ENCODE measurements at regions not wholly inside any gene's neighbourhood (a gene's known extent, or its start where the extent isn't known, plus 50 kb on each side); places are given as distances from the start of the nearest gene placed in this dataset.

- WGBS, 2 experiments (ENCODE audit: insufficient coverage in 1 of 2, insufficient read length in 1 of 2) = 78 to 79% methylated on average over 3 to 5 of the region's 5 CpGs
- H3K27me3 Mint-ChIP-seq (ENCODE audit: insufficient read depth) = peaks cover 26% of the 10 kb centered on the region
Measured at GRCh38 chr13:94778986-94779385, 66.6 kb upstream of the SOX21 start.

GRCh38 chr13:94778585-94778984, 66.2 kb upstream of the SOX21 start:
- no peak overlapping the region for H3K4me3 Mint-ChIP-seq
- no peak overlapping the region for H3K9ac ChIP-seq (ENCODE audit: extremely low read depth, low read length, poor library complexity, severe bottlenecking)
- no peaks in the 10 kb centered on the region for H3K36me3 Mint-ChIP-seq (ENCODE audit: low read depth)
- H3K27me3 ChIP-seq (ENCODE audit: control insufficient read depth, insufficient read depth, low read length, poor library complexity, severe bottlenecking) = no peaks in the 10 kb centered on the region
- peaks cover 23% of the 10 kb centered on the region for H3K27me3 Mint-ChIP-seq (ENCODE audit: insufficient read depth)
- no peaks in the 10 kb centered on the region for H3K36me3 ChIP-seq (ENCODE audit: control insufficient read depth, insufficient read depth, low read length)
- H3K27ac Mint-ChIP-seq = no peak overlapping the region
- peaks cover 14% of the 10 kb centered on the region for H3K9me3 Mint-ChIP-seq
- H3K4me1 ChIP-seq (ENCODE audit: control insufficient read depth, insufficient read depth, low read length) = peaks cover 4% of the 10 kb centered on the region
- peaks cover 6% of the 10 kb centered on the region for H3K4me1 Mint-ChIP-seq
- no peak overlapping the region for H3K4me3 ChIP-seq (ENCODE audit: low read length)
- peaks cover 11% of the 10 kb centered on the region for H3K9me3 ChIP-seq (ENCODE audit: control insufficient read depth, low read length)
- no peak overlapping the region for H3K27ac ChIP-seq (ENCODE audit: low read depth, low read length)
- DNase-seq = no peak
- no peak for TF ChIP-seq CTCF (conservative IDR thresholded peaks at IDR 0.05)

More at GRCh38 chr13:94778986-94779385, 66.6 kb upstream of the SOX21 start:
- peaks cover 4% of the 10 kb centered on the region for H3K4me1 ChIP-seq (ENCODE audit: control insufficient read depth, insufficient read depth, low read length)
- H3K4me3 ChIP-seq (ENCODE audit: low read length) = no peak overlapping the region
- no peaks in the 10 kb centered on the region for H3K36me3 Mint-ChIP-seq (ENCODE audit: low read depth)
- H3K4me1 Mint-ChIP-seq = peaks cover 2% of the 10 kb centered on the region
- H3K9me3 Mint-ChIP-seq = peaks cover 14% of the 10 kb centered on the region
- H3K27me3 ChIP-seq (ENCODE audit: control insufficient read depth, insufficient read depth, low read length, poor library complexity, severe bottlenecking) = peaks cover 1% of the 10 kb centered on the region
- TF ChIP-seq CTCF (conservative IDR thresholded peaks at IDR 0.05) = no peak
- H3K9ac ChIP-seq (ENCODE audit: extremely low read depth, low read length, poor library complexity, severe bottlenecking) = no peak overlapping the region
- no peak overlapping the region for H3K27ac Mint-ChIP-seq
- H3K9me3 ChIP-seq (ENCODE audit: control insufficient read depth, low read length) = peaks cover 11% of the 10 kb centered on the region
- H3K4me3 Mint-ChIP-seq = no peak overlapping the region
- H3K27ac ChIP-seq (ENCODE audit: low read depth, low read length) = no peak overlapping the region
- H3K36me3 ChIP-seq (ENCODE audit: control insufficient read depth, insufficient read depth, low read length) = no peaks in the 10 kb centered on the region
- DNase-seq = no peak

GRCh38 chr13:94776956-94777355, 64.6 kb upstream of the SOX21 start:
- H3K4me1 ChIP-seq (ENCODE audit: control insufficient read depth, insufficient read depth, low read length) = peaks cover 4% of the 10 kb centered on the region
- no peak overlapping the region for H3K9ac ChIP-seq (ENCODE audit: extremely low read depth, low read length, poor library complexity, severe bottlenecking)
- H3K4me3 Mint-ChIP-seq = no peak overlapping the region
- H3K27ac ChIP-seq (ENCODE audit: low read depth, low read length) = no peak overlapping the region
- no peak overlapping the region for H3K4me3 ChIP-seq (ENCODE audit: low read length)
- H3K9me3 ChIP-seq (ENCODE audit: control insufficient read depth, low read length) = peaks cover 2% of the 10 kb centered on the region
- H3K36me3 ChIP-seq (ENCODE audit: control insufficient read depth, insufficient read depth, low read length) = no peaks in the 10 kb centered on the region
- no peak overlapping the region for H3K27ac Mint-ChIP-seq
- H3K4me1 Mint-ChIP-seq = peaks cover 8% of the 10 kb centered on the region
- no peaks in the 10 kb centered on the region for H3K36me3 Mint-ChIP-seq (ENCODE audit: low read depth)
- peaks cover 2% of the 10 kb centered on the region for H3K9me3 Mint-ChIP-seq
- DNase-seq = no peak
- no peak for TF ChIP-seq CTCF (conservative IDR thresholded peaks at IDR 0.05)
- WGBS, 2 experiments (ENCODE audit: insufficient coverage in 1 of 2, insufficient read length in 1 of 2) = 50% methylated on average over 1 of the region's 1 CpG; no CpG with 5 or more reads in 1 of the 2 experiments
- H3K27me3 ChIP-seq (ENCODE audit: control insufficient read depth, insufficient read depth, low read length, poor library complexity, severe bottlenecking) = no peaks in the 10 kb centered on the region
- peaks cover 17% of the 10 kb centered on the region for H3K27me3 Mint-ChIP-seq (ENCODE audit: insufficient read depth)
